ENCODE measurements at regions not wholly inside any gene's neighbourhood (a gene's known extent, or its start where the extent isn't known, plus 50 kb on each side); places are given as distances from the start of the nearest gene placed in this dataset.

- TF ChIP-seq EZH2 (IDR thresholded peaks at IDR 0.05; ENCODE audit: low read length, unreplicated experiment): no peak
- no peak for TF ChIP-seq CTCF (conservative IDR thresholded peaks at IDR 0.05; ENCODE audit: low read depth, low read length)
- TF ChIP-seq EZH2phosphoT487 (IDR thresholded peaks at IDR 0.05; ENCODE audit: borderline replicate concordance, low read length): no peak
Observed at GRCh38 chr1:47537966-47538365, 100.1 kb downstream of the FOXD2 start.
